Loucy (cell line): ENCODE measurements at regions not wholly inside any gene's neighbourhood (a gene's known extent, or its start where the extent isn't known, plus 50 kb on each side); places are given as distances from the start of the nearest gene placed in this dataset.

Experiments
- H2AFZ ChIP-seq: fragments of 200-600 bp; sonication (generic); 2 replicates; pipeline ENCODE4 v1.6.0; 2016; ENCODE audit warnings: antibody characterized with exemption, mild to moderate bottlenecking, low read length, moderate library complexity
- H3F3A ChIP-seq: fragments of 200-600 bp; 2 replicates; pipeline ENCODE4 v1.6.0; 2016; ENCODE audit warnings: antibody characterized with exemption, low read depth, mild to moderate bottlenecking
- H3K27me3 ChIP-seq: fragments of 200-600 bp; sonication (generic); 2 replicates; pipeline ENCODE4 v1.6.1; 2014; ENCODE audit warnings: low read length, mild to moderate bottlenecking; ENCODE audit not compliant: insufficient read depth, poor library complexity, severe bottlenecking
- H3K36me3 ChIP-seq: fragments of 200-600 bp; sonication (generic); 2 replicates; pipeline ENCODE4 v1.6.1; 2016; ENCODE audit warnings: low read length; ENCODE audit not compliant: insufficient read depth
- H3K4me1 ChIP-seq: fragments of 200-600 bp; sonication (generic); 2 replicates; pipeline ENCODE4 v1.5.1; 2014; ENCODE audit warnings: low read length, mild to moderate bottlenecking; ENCODE audit not compliant: insufficient read depth, poor library complexity, severe bottlenecking
- H3K4me2 ChIP-seq: fragments of 200-600 bp; sonication (generic); 2 replicates; pipeline ENCODE4 v1.6.0; 2014; ENCODE audit warnings: antibody characterized with exemption, low read length, low read depth, mild to moderate bottlenecking; ENCODE audit not compliant: poor library complexity, severe bottlenecking
- H3K4me3 ChIP-seq: fragments of 200-600 bp; sonication (generic); 2 replicates; pipeline ENCODE4 v1.5.1; 2014; ENCODE audit warnings: low read length, mild to moderate bottlenecking, mixed read lengths; ENCODE audit not compliant: poor library complexity, severe bottlenecking
- H3K79me2 ChIP-seq: fragments of 200-600 bp; sonication (generic); 2 replicates; pipeline ENCODE4 v1.6.1; 2014; ENCODE audit warnings: low read length; ENCODE audit not compliant: insufficient read depth
- H3K9ac ChIP-seq: fragments of 200-600 bp; sonication (generic); 2 replicates; pipeline ENCODE4 v1.6.0; 2014; ENCODE audit warnings: mild to moderate bottlenecking, low read depth, low read length, moderate library complexity; ENCODE audit not compliant: poor library complexity, severe bottlenecking
- H3K9me2 ChIP-seq: fragments of 200-600 bp; sonication (generic); replicated peaks from 2 replicates; pipeline ENCODE4 v1.6.1; 2016; ENCODE audit warnings: low read depth, low read length, mixed read lengths
- H3K9me3 ChIP-seq: fragments of 200-600 bp; sonication (generic); 2 replicates; pipeline ENCODE4 v1.6.1; 2014; ENCODE audit warnings: mild to moderate bottlenecking, antibody characterized with exemption, low read length, low read depth; ENCODE audit not compliant: insufficient read depth
- H4K20me1 ChIP-seq: fragments of 200-600 bp; sonication (generic); 2 replicates; pipeline ENCODE4 v1.6.0; 2014; ENCODE audit warnings: antibody characterized with exemption, low read length, mild to moderate bottlenecking; ENCODE audit not compliant: insufficient read depth, poor library complexity, severe bottlenecking
- EZH2phosphoT487 ChIP-seq: fragments of 200-600 bp; IDR thresholded peaks from 2 replicates; pipeline ENCODE4 v1.6.1; 2018; ENCODE audit warnings: antibody characterized with exemption, mild to moderate bottlenecking, moderate library complexity, borderline replicate concordance
- TF ChIP-seq, protein P1 (sequence below): fragments of 200-600 bp; sonication (generic); conservative IDR thresholded peaks from 2 replicates; pipeline ENCODE4 v1.5.1; 2014; ENCODE audit warnings: mild to moderate bottlenecking, antibody characterized with exemption, low read length

DNA sequence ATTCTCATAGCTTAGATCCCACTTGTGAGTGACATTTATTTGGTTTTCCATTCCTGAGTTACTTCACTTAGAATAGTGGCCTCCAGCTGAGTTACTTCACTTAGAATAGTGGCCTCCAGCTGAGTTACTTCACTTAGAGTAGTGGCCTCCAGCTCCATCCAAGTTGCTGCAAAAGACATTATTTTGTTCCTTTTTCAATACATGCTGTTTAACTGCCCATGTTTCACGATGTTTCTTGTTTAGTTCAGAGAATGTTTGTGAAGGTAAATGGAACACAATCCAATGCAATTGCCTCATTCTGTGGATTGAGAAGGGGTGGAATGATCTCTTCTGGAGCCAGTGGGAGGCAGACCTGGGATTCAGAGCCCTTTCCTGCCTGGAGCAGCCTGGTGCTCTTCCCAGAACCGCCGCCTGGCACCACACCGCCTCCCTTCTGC, 273.5 kb upstream of the ATP5MC3 start:
- H3K4me3 ChIP-seq, result no peak overlapping the region
- no peaks in the 10 kb centered on the region for H3K27me3 ChIP-seq
- H3F3A ChIP-seq, result no peaks in the 10 kb centered on the region
- no peaks in the 10 kb centered on the region for H3K9me2 ChIP-seq
- no peak overlapping the region for H3K9ac ChIP-seq
- no peaks in the 10 kb centered on the region for H3K79me2 ChIP-seq
- H3K4me1 ChIP-seq, result peaks cover 12% of the 10 kb centered on the region
- no peak for TF ChIP-seq EZH2phosphoT487
- TF ChIP-seq, protein P1, sequence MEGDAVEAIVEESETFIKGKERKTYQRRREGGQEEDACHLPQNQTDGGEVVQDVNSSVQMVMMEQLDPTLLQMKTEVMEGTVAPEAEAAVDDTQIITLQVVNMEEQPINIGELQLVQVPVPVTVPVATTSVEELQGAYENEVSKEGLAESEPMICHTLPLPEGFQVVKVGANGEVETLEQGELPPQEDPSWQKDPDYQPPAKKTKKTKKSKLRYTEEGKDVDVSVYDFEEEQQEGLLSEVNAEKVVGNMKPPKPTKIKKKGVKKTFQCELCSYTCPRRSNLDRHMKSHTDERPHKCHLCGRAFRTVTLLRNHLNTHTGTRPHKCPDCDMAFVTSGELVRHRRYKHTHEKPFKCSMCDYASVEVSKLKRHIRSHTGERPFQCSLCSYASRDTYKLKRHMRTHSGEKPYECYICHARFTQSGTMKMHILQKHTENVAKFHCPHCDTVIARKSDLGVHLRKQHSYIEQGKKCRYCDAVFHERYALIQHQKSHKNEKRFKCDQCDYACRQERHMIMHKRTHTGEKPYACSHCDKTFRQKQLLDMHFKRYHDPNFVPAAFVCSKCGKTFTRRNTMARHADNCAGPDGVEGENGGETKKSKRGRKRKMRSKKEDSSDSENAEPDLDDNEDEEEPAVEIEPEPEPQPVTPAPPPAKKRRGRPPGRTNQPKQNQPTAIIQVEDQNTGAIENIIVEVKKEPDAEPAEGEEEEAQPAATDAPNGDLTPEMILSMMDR, result no peak
- no peaks in the 10 kb centered on the region for H3K9me3 ChIP-seq
- H3K4me2 ChIP-seq, result no peak overlapping the region
- no peaks in the 10 kb centered on the region for H3K36me3 ChIP-seq
- H4K20me1 ChIP-seq, result no peaks in the 10 kb centered on the region
- H2AFZ ChIP-seq, result no peak overlapping the region

DNA sequence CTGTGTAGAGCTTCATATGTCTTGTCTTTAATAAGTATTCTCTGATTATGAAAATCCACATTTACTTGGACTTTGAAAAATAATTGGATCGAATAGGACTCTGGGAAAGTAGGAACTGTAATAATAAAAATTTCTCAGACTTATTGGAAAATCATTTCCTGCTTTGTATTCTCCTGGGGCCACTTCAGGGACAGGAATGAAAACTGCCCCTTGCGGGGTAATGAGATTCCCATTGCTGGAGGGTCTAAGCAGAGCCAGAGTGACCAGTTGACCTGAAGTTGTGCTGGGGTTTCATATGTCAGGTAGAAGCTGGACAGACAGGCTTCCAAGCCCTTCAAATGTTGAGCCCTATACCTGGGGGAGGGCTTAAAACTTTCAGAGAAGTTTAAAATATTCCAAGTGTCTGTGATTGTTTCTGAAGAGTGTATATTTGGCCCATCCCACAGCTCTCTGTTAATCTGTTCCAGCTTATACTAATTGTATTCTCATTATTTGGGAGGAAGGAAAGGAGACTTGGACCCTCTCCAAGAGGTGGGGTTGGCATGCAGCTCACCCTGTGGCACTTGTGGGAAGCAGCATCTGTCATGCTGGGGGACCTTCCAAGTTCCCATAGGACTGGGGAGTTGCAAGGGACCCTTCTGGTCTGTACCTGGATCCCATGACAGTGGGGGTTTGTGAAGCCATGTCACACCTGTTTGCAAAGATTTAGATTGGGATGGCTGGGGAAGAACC, 268.7 kb upstream of the ATP5MC3 start:
- H3K4me3 ChIP-seq, result no peak overlapping the region
- H3K36me3 ChIP-seq, result no peaks in the 10 kb centered on the region
- no peaks in the 10 kb centered on the region for H3K9me3 ChIP-seq
- no peaks in the 10 kb centered on the region for H3F3A ChIP-seq
- peaks cover 16% of the 10 kb centered on the region for H3K4me1 ChIP-seq
- no peaks in the 10 kb centered on the region for H4K20me1 ChIP-seq
- no peak overlapping the region for H3K9ac ChIP-seq
- no peaks in the 10 kb centered on the region for H3K79me2 ChIP-seq
- no peak for TF ChIP-seq EZH2phosphoT487
- TF ChIP-seq, protein P1, result no peak
- H3K4me2 ChIP-seq, result peak overlapping the region; percentile 24
- H3K27me3 ChIP-seq, result no peaks in the 10 kb centered on the region
- no peak overlapping the region for H2AFZ ChIP-seq
- no peaks in the 10 kb centered on the region for H3K9me2 ChIP-seq

DNA sequence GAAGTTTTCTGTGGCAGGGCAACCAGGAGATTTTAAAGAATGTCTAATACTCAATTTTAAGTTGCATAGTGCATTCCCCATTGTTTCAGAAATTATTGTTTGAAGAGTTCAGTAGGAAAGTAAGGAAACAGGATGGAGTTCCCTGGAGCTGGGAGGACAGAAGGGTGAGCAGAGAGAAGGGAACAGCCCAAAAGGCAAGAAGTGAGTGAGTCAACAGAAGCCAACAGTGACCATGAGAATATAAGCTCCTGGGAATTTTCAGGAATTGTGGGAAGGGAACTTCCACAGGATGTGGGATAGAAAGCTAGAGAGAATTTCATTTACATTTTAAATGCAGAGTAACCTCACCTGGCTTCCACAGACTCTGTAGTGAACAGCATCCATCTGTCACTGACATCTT, 268.1 kb upstream of the ATP5MC3 start:
- no peaks in the 10 kb centered on the region for H3K9me3 ChIP-seq
- no peak overlapping the region for H3K4me2 ChIP-seq
- H3K9ac ChIP-seq, result no peak overlapping the region
- TF ChIP-seq, protein P1, result no peak
- no peak for TF ChIP-seq EZH2phosphoT487
- no peaks in the 10 kb centered on the region for H3K9me2 ChIP-seq
- H2AFZ ChIP-seq, result no peak overlapping the region
- H3K79me2 ChIP-seq, result no peaks in the 10 kb centered on the region
- peaks cover 16% of the 10 kb centered on the region for H3K4me1 ChIP-seq
- no peaks in the 10 kb centered on the region for H3K27me3 ChIP-seq
- H3K36me3 ChIP-seq, result no peaks in the 10 kb centered on the region
- no peaks in the 10 kb centered on the region for H3F3A ChIP-seq
- no peaks in the 10 kb centered on the region for H4K20me1 ChIP-seq
- no peak overlapping the region for H3K4me3 ChIP-seq
